ENCODE measurements at regions not wholly inside any gene's neighbourhood (a gene's known extent, or its start where the extent isn't known, plus 50 kb on each side); places are given as distances from the start of the nearest gene placed in this dataset.
"Not testable (repeated sequence)": the region's sequence is repeated elsewhere in the genome, so short reads cannot be mapped to it uniquely, and the experiment has no call there.

- H4K8ac ChIP-seq (replicated peaks; ENCODE audit: insufficient read length, low read depth, low read length); H2AK5ac ChIP-seq (ENCODE audit: insufficient read length, low read length); H3K4me3 Mint-ChIP-seq; H3K18ac ChIP-seq (ENCODE audit: insufficient read length, low read depth, low read length); H3K27ac Mint-ChIP-seq; H3K27me3 Mint-ChIP-seq (ENCODE audit: low read depth); H2BK15ac ChIP-seq (ENCODE audit: low read depth, low read length); H2BK20ac ChIP-seq (ENCODE audit: low read depth, low read length, poor library complexity, severe bottlenecking); H3T11ph ChIP-seq (ENCODE audit: low read length); H3K79me1 ChIP-seq (ENCODE audit: insufficient read depth, low read depth, low read length, poor library complexity, severe bottlenecking); H3K23me2 ChIP-seq (ENCODE audit: insufficient read length, low read depth, low read length, poor library complexity, severe bottlenecking); H4K91ac ChIP-seq (ENCODE audit: insufficient read length, low read depth, low read length); H2BK120ac ChIP-seq (ENCODE audit: low read depth, low read length, poor library complexity, severe bottlenecking); H3K56ac ChIP-seq (ENCODE audit: insufficient read length, low read depth, low read length); H3K23ac ChIP-seq (ENCODE audit: insufficient read length, low read depth, low read length); H2AFZ ChIP-seq (ENCODE audit: low read length); DNase-seq; H3K4ac ChIP-seq (ENCODE audit: low read depth, low read length); H3K27me3 ChIP-seq (ENCODE audit: insufficient read depth, low read length); H4K5ac ChIP-seq (ENCODE audit: insufficient read length, low read depth, low read length); H3K79me2 ChIP-seq (ENCODE audit: insufficient read depth, low read length); H3K27ac ChIP-seq (ENCODE audit: insufficient read length, low read depth, low read length); H3K4me2 ChIP-seq (ENCODE audit: insufficient read depth, insufficient read length, low read length); H2BK5ac ChIP-seq (ENCODE audit: insufficient read length, low read length); H3K4me1 Mint-ChIP-seq; H3K14ac ChIP-seq (ENCODE audit: insufficient read depth, low read length); H3K4me1 ChIP-seq (ENCODE audit: insufficient read depth, low read length); H4K20me1 ChIP-seq (ENCODE audit: control insufficient read depth, insufficient read depth, insufficient read length); H3K9ac ChIP-seq (ENCODE audit: extremely low read depth, insufficient read length, low read length); H2BK12ac ChIP-seq (ENCODE audit: insufficient read length, low read depth, low read length): not testable (repeated sequence)
- H3K36me3 Mint-ChIP-seq (ENCODE audit: insufficient read depth in 1 of 3, low read depth in 3 of 3): peaks cover 4 to 12% (median 9%) of the 10 kb centered on the region in 3 experiments; a peak in 6 of 7 replicates
- peaks cover 76 to 83% of the 10 kb centered on the region in 2 experiments for H3K9me3 Mint-ChIP-seq
- H3K9me3 ChIP-seq (ENCODE audit: control insufficient read depth, low read depth, low read length): peaks cover 20% of the 10 kb centered on the region
Observed at GRCh38 chr20:30302786-30303185, 954.7 kb upstream of the DEFB115 start.

GRCh38 chr20:30309938-30310337 lies 947.5 kb upstream of the DEFB115 start:
- not testable (repeated sequence) for H2AK5ac ChIP-seq (ENCODE audit: insufficient read length, low read length); H4K8ac ChIP-seq (replicated peaks; ENCODE audit: insufficient read length, low read depth, low read length); H3K4me3 Mint-ChIP-seq; DNase-seq; H2AFZ ChIP-seq (ENCODE audit: low read length); H3K4ac ChIP-seq (ENCODE audit: low read depth, low read length); H3K27ac Mint-ChIP-seq; H2BK5ac ChIP-seq (ENCODE audit: insufficient read length, low read length); H3K4me1 ChIP-seq (ENCODE audit: insufficient read depth, low read length); H2BK20ac ChIP-seq (ENCODE audit: low read depth, low read length, poor library complexity, severe bottlenecking); H3K4me2 ChIP-seq (ENCODE audit: insufficient read depth, insufficient read length, low read length); H2BK15ac ChIP-seq (ENCODE audit: low read depth, low read length); H3K4me1 Mint-ChIP-seq; H4K5ac ChIP-seq (ENCODE audit: insufficient read length, low read depth, low read length); H3K23me2 ChIP-seq (ENCODE audit: insufficient read length, low read depth, low read length, poor library complexity, severe bottlenecking); H3K79me2 ChIP-seq (ENCODE audit: insufficient read depth, low read length); H4K20me1 ChIP-seq (ENCODE audit: control insufficient read depth, insufficient read depth, insufficient read length); H2BK120ac ChIP-seq (ENCODE audit: low read depth, low read length, poor library complexity, severe bottlenecking); H3K27ac ChIP-seq (ENCODE audit: insufficient read length, low read depth, low read length); H3K18ac ChIP-seq (ENCODE audit: insufficient read length, low read depth, low read length); H3K23ac ChIP-seq (ENCODE audit: insufficient read length, low read depth, low read length); H3T11ph ChIP-seq (ENCODE audit: low read length); H3K56ac ChIP-seq (ENCODE audit: insufficient read length, low read depth, low read length); H3K14ac ChIP-seq (ENCODE audit: insufficient read depth, low read length); H3K27me3 Mint-ChIP-seq (ENCODE audit: low read depth); H3K9ac ChIP-seq (ENCODE audit: extremely low read depth, insufficient read length, low read length); H3K79me1 ChIP-seq (ENCODE audit: insufficient read depth, low read depth, low read length, poor library complexity, severe bottlenecking); H4K91ac ChIP-seq (ENCODE audit: insufficient read length, low read depth, low read length); H3K27me3 ChIP-seq (ENCODE audit: insufficient read depth, low read length); H2BK12ac ChIP-seq (ENCODE audit: insufficient read length, low read depth, low read length)
- peaks cover 0 to 16% (median 0%) of the 10 kb centered on the region in 3 experiments; a peak in 4 of 7 replicates for H3K36me3 Mint-ChIP-seq (ENCODE audit: insufficient read depth in 1 of 3, low read depth in 3 of 3)
- WGBS (ENCODE audit: extremely low coverage, insufficient read length, low lambda C conversion rate): no CpG with 5 or more reads among the region's 1 CpG
- H3K9me3 ChIP-seq (ENCODE audit: control insufficient read depth, low read depth, low read length): peaks cover 18% of the 10 kb centered on the region
- H3K9me3 Mint-ChIP-seq: peaks cover 67 to 68% of the 10 kb centered on the region in 2 experiments
